Upper lobe of right lung (tissue), 1 donor: ENCODE measurements at regions not wholly inside any gene's neighbourhood (a gene's known extent, or its start where the extent isn't known, plus 50 kb on each side); places are given as distances from the start of the nearest gene placed in this dataset.

Source experiments
- ATAC-seq: fragments of 200-7000 bp; cut with Tn5 transposase; one replicate; pipeline ENCODE4 v1.9.1; 2020; ENCODE audit warnings: mild to moderate bottlenecking, moderate library complexity
- DNase-seq: peaks from one replicate; pipeline ENCODE4 v3.0.0-alpha.2; 2020
- H3K27ac ChIP-seq: fragments of 200-600 bp; one replicate; pipeline ENCODE4 v1.8.0; 2022
- H3K27me3 ChIP-seq: fragments of 200-600 bp; one replicate; pipeline ENCODE4 v1.8.0; 2022; ENCODE audit warnings: mild to moderate bottlenecking
- H3K36me3 ChIP-seq: fragments of 200-600 bp; one replicate; pipeline ENCODE4 v1.8.0; 2022
- H3K4me1 ChIP-seq: fragments of 200-600 bp; one replicate; pipeline ENCODE4 v1.8.0; 2022
- H3K4me3 ChIP-seq: fragments of 200-600 bp; one replicate; pipeline ENCODE4 v1.8.0; 2022; ENCODE audit warnings: mild to moderate bottlenecking
- H3K9me3 ChIP-seq: fragments of 200-600 bp; one replicate; pipeline ENCODE4 v1.8.0; 2022
- CTCF ChIP-seq: fragments of 200-600 bp; IDR thresholded peaks from one replicate; pipeline ENCODE4 v1.8.0; 2022; ENCODE audit warnings: antibody characterized with exemption
- intact Hi-C: fragments of 100-400 bp; cut with DNase I; formaldehyde crosslinking; loops from one replicate; pipeline ENCODE4 v1.11.0; 2022
- donor health status: DM: no; HTN: yes; CAD: no; lungs with severe emphysema.

DNA sequence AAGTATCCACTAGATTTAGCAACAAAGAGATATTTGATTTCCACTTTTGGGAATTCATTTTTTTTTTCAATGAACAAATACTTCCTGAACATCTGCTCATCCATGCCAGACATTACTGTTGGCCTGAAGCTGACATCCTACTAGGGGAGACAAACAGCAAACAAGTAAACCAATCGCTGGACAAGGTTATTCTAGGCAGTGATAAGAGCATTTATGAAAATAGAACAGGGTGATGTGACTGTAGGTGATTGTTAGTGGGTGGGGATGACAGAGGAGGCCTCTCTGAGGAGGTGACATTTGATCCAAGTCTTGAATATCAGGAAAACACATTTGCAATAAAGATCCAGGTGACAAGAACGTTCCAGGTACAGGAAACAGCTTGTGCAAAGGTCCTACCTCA lies 89.1 kb upstream of the FAM180A start:
- H3K27ac ChIP-seq: no peak overlapping the region
- no peaks in the 10 kb centered on the region for H3K9me3 ChIP-seq
- H3K36me3 ChIP-seq: no peaks in the 10 kb centered on the region
- no peaks in the 10 kb centered on the region for H3K4me1 ChIP-seq
- intact Hi-C loops: no loop called here
- no peak for TF ChIP-seq CTCF
- DNase-seq (no peak), ATAC-seq (no peak)
- H3K27me3 ChIP-seq: no peaks in the 10 kb centered on the region
- H3K4me3 ChIP-seq: no peak overlapping the region

- DNase-seq: no peak
Observed at GRCh38 chr7:135834266-135834665, 85.7 kb upstream of the FAM180A start.

DNA sequence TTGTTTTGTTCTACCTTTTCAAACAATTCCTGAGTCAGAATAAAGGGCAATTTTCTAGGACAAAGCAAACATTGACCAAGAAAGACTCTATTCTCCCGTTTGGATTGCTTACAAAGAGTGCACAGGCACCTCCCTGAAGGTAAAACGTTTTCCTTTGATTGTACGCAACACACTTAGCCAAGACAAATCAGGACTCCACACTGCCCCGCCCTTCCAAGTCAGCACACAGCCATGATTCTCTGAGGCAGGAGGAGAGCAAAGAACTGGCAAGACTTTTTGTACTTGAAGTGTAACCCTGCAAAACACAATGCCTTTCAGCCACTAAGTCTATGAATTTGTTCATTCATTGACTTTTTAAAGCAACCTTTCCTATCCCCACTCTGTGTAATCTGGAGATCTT lies 85.0 kb upstream of the FAM180A start:
- no peak for DNase-seq
- H3K36me3 ChIP-seq: no peaks in the 10 kb centered on the region
- no peaks in the 10 kb centered on the region for H3K4me1 ChIP-seq
- H3K9me3 ChIP-seq: no peaks in the 10 kb centered on the region
- H3K27me3 ChIP-seq: no peaks in the 10 kb centered on the region
- intact Hi-C loops: no loop called here
- no peak overlapping the region for H3K27ac ChIP-seq
- ATAC-seq: no peak
- no peak overlapping the region for H3K4me3 ChIP-seq
- TF ChIP-seq CTCF: no peak

More at GRCh38 chr7:135834266-135834665, 85.7 kb upstream of the FAM180A start:
- Histone ChIP-seq H3K27ac (no peak overlapping the region), H3K9me3 (no peaks in the 10 kb centered on the region), H3K36me3 (no peaks in the 10 kb centered on the region), H3K4me1 (no peaks in the 10 kb centered on the region), H3K27me3 (no peaks in the 10 kb centered on the region), H3K4me3 (no peak overlapping the region)
- intact Hi-C loops: no loop called here
- TF ChIP-seq CTCF: no peak
- ATAC-seq: no peak

GRCh38 chr7:135831455-135832195 lies 83.0 kb upstream of the FAM180A start:
- ATAC-seq (peak; percentile 60), DNase-seq (no peak)
- H3K27me3 ChIP-seq: no peaks in the 10 kb centered on the region
- intact Hi-C loops: no loop called here
- no peaks in the 10 kb centered on the region for H3K9me3 ChIP-seq
- H3K36me3 ChIP-seq: no peaks in the 10 kb centered on the region
- no peak for TF ChIP-seq CTCF
- no peaks in the 10 kb centered on the region for H3K4me1 ChIP-seq
- H3K27ac ChIP-seq: no peak overlapping the region
- H3K4me3 ChIP-seq: no peak overlapping the region

- H3K9me3 ChIP-seq: no peaks in the 10 kb centered on the region
- H3K36me3 ChIP-seq: no peaks in the 10 kb centered on the region
- H3K4me3 ChIP-seq: no peak overlapping the region
- intact Hi-C loops: no loop called here
- no peaks in the 10 kb centered on the region for H3K4me1 ChIP-seq
- no peaks in the 10 kb centered on the region for H3K27me3 ChIP-seq
- H3K27ac ChIP-seq: no peak overlapping the region
- DNase-seq: no peak
- ATAC-seq: no peak
- TF ChIP-seq CTCF: no peak
Observed at GRCh38 chr7:135828604-135829003, 80.0 kb upstream of the FAM180A start.

GRCh38 chr7:135827391-135827790 lies 78.8 kb upstream of the FAM180A start:
- H3K27me3 ChIP-seq: no peaks in the 10 kb centered on the region
- intact Hi-C loops: no loop called here
- no peak overlapping the region for H3K27ac ChIP-seq
- ATAC-seq (no peak), DNase-seq (no peak)
- no peaks in the 10 kb centered on the region for H3K36me3 ChIP-seq
- no peak for TF ChIP-seq CTCF
- H3K4me1 ChIP-seq: no peaks in the 10 kb centered on the region
- no peaks in the 10 kb centered on the region for H3K9me3 ChIP-seq
- H3K4me3 ChIP-seq: no peak overlapping the region
